SK-N-SH treated with all-trans-retinoic acid at 6 μM for 48 hours (cell line): ENCODE measurements at regions not wholly inside any gene's neighbourhood (a gene's known extent, or its start where the extent isn't known, plus 50 kb on each side); places are given as distances from the start of the nearest gene placed in this dataset.

Experiments used
- ATAC-seq: fragments of 200-7000 bp; cut with Tn5 transposase; 3 replicates; pipeline ENCODE4 v1.9.1; 2020; ENCODE audit warnings: mild to moderate bottlenecking, moderate library complexity
- ARNTL ChIP-seq: fragments of 450-650 bp; formaldehyde crosslinking; IDR thresholded peaks from 2 replicates; pipeline ENCODE4 v1.5.0; 2020; ENCODE audit warnings: low read depth, mild to moderate bottlenecking, moderate library complexity, borderline replicate concordance
- CSRNP3 ChIP-seq: fragments of 250-450 bp; sonication (Bioruptor Pico); IDR thresholded peaks from 2 replicates; pipeline ENCODE4 v1.5.1; 2021; ENCODE audit warnings: mild to moderate bottlenecking, moderate library complexity
- ESRRG ChIP-seq: fragments of 250-450 bp; sonication (Bioruptor Pico); IDR thresholded peaks from 2 replicates; pipeline ENCODE4 v1.6.1; 2021; ENCODE audit warnings: mild to moderate bottlenecking
- GLIS3 ChIP-seq: fragments of 250-450 bp; sonication (Bioruptor Pico); IDR thresholded peaks from 2 replicates; pipeline ENCODE4 v1.5.0; 2020; ENCODE audit warnings: mild to moderate bottlenecking, moderate library complexity
- ISL1 ChIP-seq: fragments of 250-450 bp; sonication (Bioruptor Pico); IDR thresholded peaks from 2 replicates; pipeline ENCODE4 v2.1.2; 2022; ENCODE audit warnings: mild to moderate bottlenecking, moderate library complexity
- OSR1 ChIP-seq: fragments of 250-450 bp; sonication (Bioruptor Pico); IDR thresholded peaks from 2 replicates; pipeline ENCODE4 v1.8.0; 2022; ENCODE audit warnings: moderate library complexity, mild to moderate bottlenecking, inconsistent platforms
- POU6F1 ChIP-seq: fragments of 250-450 bp; sonication (Bioruptor Pico); IDR thresholded peaks from 2 replicates; pipeline ENCODE4 v1.8.0; 2021; ENCODE audit warnings: low read depth, mild to moderate bottlenecking, moderate library complexity, borderline replicate concordance
- PPARA ChIP-seq: fragments of 250-450 bp; sonication (Bioruptor Pico); IDR thresholded peaks from 2 replicates; pipeline ENCODE4 v1.5.0; 2020; ENCODE audit warnings: mild to moderate bottlenecking, borderline replicate concordance
- RARB ChIP-seq: fragments of 250-450 bp; sonication (Bioruptor Pico); IDR thresholded peaks from 2 replicates; pipeline ENCODE4 v1.8.0; 2021; ENCODE audit warnings: mild to moderate bottlenecking, moderate library complexity
- SNAI2 ChIP-seq: fragments of 250-450 bp; sonication (Bioruptor Pico); IDR thresholded peaks from 2 replicates; pipeline ENCODE4 v1.5.0; 2020; ENCODE audit warnings: mild to moderate bottlenecking, moderate library complexity
- TCF4 ChIP-seq: fragments of 250-450 bp; sonication (Bioruptor Pico); IDR thresholded peaks from 2 replicates; pipeline ENCODE4 v1.8.0; 2021; ENCODE audit warnings: mild to moderate bottlenecking, moderate library complexity, borderline replicate concordance
- TOX ChIP-seq: fragments of 250-450 bp; sonication (Bioruptor Pico); IDR thresholded peaks from 2 replicates; pipeline ENCODE4 v1.8.0; 2021; ENCODE audit warnings: mild to moderate bottlenecking, moderate library complexity, borderline replicate concordance
- TSHZ2 ChIP-seq: fragments of 250-450 bp; sonication (Bioruptor Pico); IDR thresholded peaks from 2 replicates; pipeline ENCODE4 v1.5.0; 2020; ENCODE audit warnings: mild to moderate bottlenecking, moderate library complexity
- ZC3H10 ChIP-seq: fragments of 250-450 bp; sonication (Bioruptor Pico); IDR thresholded peaks from 2 replicates; pipeline ENCODE4 v1.5.1; 2021; ENCODE audit warnings: mild to moderate bottlenecking, moderate library complexity
- ZFP3 ChIP-seq: fragments of 250-450 bp; sonication (Bioruptor Pico); IDR thresholded peaks from 2 replicates; pipeline ENCODE4 v1.5.0; 2020; ENCODE audit warnings: mild to moderate bottlenecking, moderate library complexity
- ZFP30 ChIP-seq: fragments of 450-650 bp; formaldehyde crosslinking; IDR thresholded peaks from 2 replicates; pipeline ENCODE4 v1.5.0; 2022; ENCODE audit warnings: mild to moderate bottlenecking, moderate library complexity
- ZNF565 ChIP-seq: fragments of 450-650 bp; formaldehyde crosslinking; conservative IDR thresholded peaks from 2 replicates; pipeline ENCODE4 v1.5.0; 2020; ENCODE audit warnings: low read depth, mild to moderate bottlenecking, moderate library complexity
- ZNF70 ChIP-seq: fragments of 450-650 bp; formaldehyde crosslinking; IDR thresholded peaks from 2 replicates; pipeline ENCODE4 v1.5.0; 2020; ENCODE audit warnings: mild to moderate bottlenecking, moderate library complexity

- no peak for ATAC-seq
- TF ChIP-seq POU6F1 (CRISPR knock-in tag), result no peak
- TF ChIP-seq ZC3H10 (CRISPR knock-in tag), result no peak
- no peak for TF ChIP-seq ZFP30 (CRISPR knock-in tag)
- TF ChIP-seq TCF4, result no peak
- TF ChIP-seq ARNTL (CRISPR knock-in tag), result no peak
- no peak for TF ChIP-seq SNAI2 (CRISPR knock-in tag)
- TF ChIP-seq ESRRG (CRISPR knock-in tag), result no peak
- TF ChIP-seq TSHZ2 (CRISPR knock-in tag), result no peak
- no peak for TF ChIP-seq PPARA (CRISPR knock-in tag)
- no peak for TF ChIP-seq ISL1 (CRISPR knock-in tag)
- TF ChIP-seq OSR1 (CRISPR knock-in tag), result no peak
- TF ChIP-seq ZNF565 (CRISPR knock-in tag), result no peak
These were observed 104.5 kb downstream of the TTC32 start for GRCh38 chr2:19797243-19797810.

GRCh38 chr2:19796035-19796695, 105.6 kb downstream of the TTC32 start:
- no peak for ATAC-seq
- no peak for TF ChIP-seq POU6F1 (CRISPR knock-in tag)
- TF ChIP-seq ESRRG (CRISPR knock-in tag), result no peak
- TF ChIP-seq ZFP30 (CRISPR knock-in tag), result no peak
- TF ChIP-seq ZNF70 (CRISPR knock-in tag), result no peak
- TF ChIP-seq RARB (CRISPR knock-in tag), result no peak
- TF ChIP-seq ISL1 (CRISPR knock-in tag), result no peak
- TF ChIP-seq TSHZ2 (CRISPR knock-in tag), result no peak
- TF ChIP-seq, all 23 proteins: peak for 0

GRCh38 chr2:19793132-19793750, 108.5 kb downstream of the TTC32 start:
- TF ChIP-seq SNAI2 (CRISPR knock-in tag) (no peak), ESRRG (CRISPR knock-in tag) (no peak), TSHZ2 (CRISPR knock-in tag) (no peak), PPARA (CRISPR knock-in tag) (no peak), ZNF70 (CRISPR knock-in tag) (no peak), ZNF565 (CRISPR knock-in tag) (no peak), CSRNP3 (CRISPR knock-in tag) (no peak), GLIS3 (CRISPR knock-in tag) (no peak), ZFP3 (CRISPR knock-in tag) (no peak), ZC3H10 (CRISPR knock-in tag) (no peak), OSR1 (CRISPR knock-in tag) (no peak), TOX (CRISPR knock-in tag) (no peak)
- ATAC-seq, result no peak
